H54 (cell line): ENCODE measurements at regions not wholly inside any gene's neighbourhood (a gene's known extent, or its start where the extent isn't known, plus 50 kb on each side); places are given as distances from the start of the nearest gene placed in this dataset.

Source experiments
- DNase-seq: peaks from one replicate; pipeline ENCODE4 v3.0.0; 2011; ENCODE audit warnings: low spot score, mixed read lengths; ENCODE audit not compliant: insufficient read length
- FAIRE-seq: peaks from 3 replicates; lab custom pipeline; 2011; peaks lifted over from hg19 to GRCh38; lab: Jason Lieb, UNC
- POLR2A ChIP-seq: IDR thresholded peaks from 2 replicates; pipeline ENCODE4 v1.6.1; 2011; ENCODE audit warnings: low read depth, mild to moderate bottlenecking, low read length

DNA sequence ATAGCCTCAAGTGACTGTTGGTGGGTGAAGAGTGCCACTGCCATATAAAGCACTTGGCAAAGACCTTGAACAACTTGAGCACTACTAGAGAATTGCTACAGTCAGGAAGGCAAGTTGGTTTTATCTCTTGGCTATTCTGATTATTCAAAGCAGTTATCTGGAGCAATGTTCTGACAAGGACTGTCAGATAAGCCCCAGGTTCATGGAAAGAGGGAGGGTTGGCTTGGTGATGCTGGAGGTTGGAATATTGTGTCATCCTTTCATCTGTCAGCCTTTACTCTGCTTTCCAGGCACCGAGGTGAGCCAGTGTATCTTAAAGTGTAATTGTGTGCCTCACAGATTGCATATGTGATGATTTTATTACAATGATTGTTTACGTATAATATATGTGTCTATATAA is 548.4 kb upstream of the ZNF608 start:
- no peak for FAIRE-seq
- no peak for TF ChIP-seq POLR2A

DNA sequence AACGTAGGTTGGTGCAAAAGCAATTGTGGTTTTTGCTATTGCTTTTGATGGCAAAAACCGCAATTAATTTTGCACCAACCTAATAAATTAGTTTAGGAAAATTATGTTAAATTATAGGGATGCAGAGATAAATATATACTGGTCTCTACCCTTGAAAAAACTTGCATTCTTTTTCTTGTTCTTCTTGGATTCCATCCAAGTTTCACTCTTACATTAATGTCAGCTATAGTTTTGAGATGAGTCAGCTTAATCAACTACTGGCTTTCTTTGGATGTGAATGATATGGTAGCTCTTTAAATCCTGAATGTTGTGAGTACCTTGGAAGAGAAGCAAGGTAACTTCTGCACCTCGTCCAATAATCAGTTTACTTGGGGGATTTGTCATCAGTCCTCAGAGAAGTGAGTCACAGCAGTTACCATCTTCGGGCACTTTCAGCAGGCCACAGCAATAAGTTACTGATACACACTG is 549.0 kb upstream of the ZNF608 start:
- TF ChIP-seq POLR2A = no peak
- FAIRE-seq = no peak
- DNase-seq = no peak

More for the DNA sequence above, 548.4 kb upstream of the ZNF608 start:
- DNase-seq = no peak

DNA sequence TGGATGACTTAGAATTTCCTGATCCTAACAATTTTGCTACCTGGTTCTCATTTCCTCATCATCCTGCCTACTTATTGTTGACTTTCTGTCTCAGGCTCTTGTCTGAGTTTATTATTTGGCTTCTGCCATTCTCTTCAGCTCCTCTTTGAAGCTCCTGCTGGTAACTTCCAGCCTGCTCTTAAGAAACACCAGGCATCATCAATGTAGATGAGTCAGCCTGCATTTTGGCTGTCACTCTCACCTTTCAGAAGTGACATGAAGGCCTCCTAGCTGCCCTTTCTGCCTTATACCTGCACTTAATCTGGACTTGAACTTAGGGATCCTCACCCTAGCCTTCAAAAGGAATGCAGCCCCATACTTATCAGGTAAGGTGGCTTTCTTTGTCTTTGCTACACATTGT is 551.8 kb upstream of the ZNF608 start:
- TF ChIP-seq POLR2A = no peak
- FAIRE-seq = no peak
- DNase-seq = no peak

DNA sequence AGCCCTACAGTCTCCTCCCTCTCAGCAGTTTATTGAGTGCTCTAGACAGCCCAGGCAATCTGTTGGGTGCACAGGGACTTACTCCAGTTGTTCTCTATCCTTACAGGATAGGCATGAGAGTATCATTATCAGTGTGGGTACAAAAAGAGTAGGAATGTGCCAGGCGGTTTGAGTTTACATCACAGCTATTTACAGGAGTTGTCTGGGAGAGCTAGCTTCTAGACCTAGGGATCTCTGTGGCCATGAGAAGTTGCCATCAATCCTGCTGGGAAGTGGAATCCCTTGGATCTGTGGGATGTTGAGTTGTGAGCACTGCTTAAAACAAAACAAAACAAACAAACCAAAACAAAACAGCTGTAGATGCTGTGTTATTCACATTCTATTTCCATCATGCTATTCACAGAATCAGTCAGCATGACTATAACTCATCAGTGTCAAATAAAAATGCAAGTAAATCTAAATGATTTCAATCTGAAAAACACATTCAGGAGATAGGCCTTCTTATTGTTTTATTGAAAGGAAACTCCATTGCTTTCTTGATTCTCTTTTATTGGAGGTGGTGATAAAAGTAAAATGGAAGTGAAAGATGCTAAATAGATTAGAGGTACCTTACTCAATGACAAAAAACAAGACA is 552.4 kb upstream of the ZNF608 start:
- FAIRE-seq = no peak
- no peak for DNase-seq

DNA sequence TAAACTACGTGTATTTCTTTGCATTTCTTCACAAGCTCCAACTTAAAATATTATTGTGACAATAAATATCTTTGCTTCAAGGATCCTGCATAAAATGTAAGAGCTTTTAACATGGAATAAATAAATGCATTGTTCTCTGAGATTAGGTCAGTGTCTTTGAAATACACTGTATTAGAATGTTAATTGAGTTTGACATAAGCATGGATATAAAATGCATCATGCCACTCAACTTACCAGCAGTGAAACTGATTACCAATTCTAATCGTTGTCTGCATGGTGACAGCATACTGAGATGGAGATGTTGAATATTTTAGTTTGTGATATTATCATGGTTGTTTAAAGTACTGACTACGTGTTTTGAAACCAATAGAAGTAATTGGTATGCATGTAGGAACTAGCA is 555.3 kb upstream of the ZNF608 start:
- no peak for TF ChIP-seq POLR2A
- FAIRE-seq (no peak), DNase-seq (no peak)

More for the DNA sequence above, 552.4 kb upstream of the ZNF608 start:
- TF ChIP-seq POLR2A = no peak

DNA sequence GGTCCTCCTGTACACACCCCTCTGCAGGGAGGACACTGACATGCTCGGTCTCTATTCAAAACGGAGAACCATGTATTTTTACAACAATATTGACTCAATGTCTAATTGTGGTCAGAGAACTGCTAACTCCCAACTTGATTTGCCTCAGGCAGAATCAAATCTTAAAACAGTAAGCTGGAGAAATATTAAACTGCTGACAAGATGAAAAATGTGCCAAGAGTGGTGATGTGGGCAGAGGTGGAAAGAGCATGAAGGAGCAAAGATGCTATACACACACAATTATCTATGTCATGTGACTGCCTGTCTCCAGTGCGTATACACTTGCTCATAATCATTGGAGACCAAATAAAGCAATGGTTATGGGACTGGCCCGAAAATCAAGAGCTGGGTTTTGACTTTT is 556.1 kb upstream of the ZNF608 start:
- no peak for TF ChIP-seq POLR2A
- FAIRE-seq (no peak), DNase-seq (no peak)

DNA sequence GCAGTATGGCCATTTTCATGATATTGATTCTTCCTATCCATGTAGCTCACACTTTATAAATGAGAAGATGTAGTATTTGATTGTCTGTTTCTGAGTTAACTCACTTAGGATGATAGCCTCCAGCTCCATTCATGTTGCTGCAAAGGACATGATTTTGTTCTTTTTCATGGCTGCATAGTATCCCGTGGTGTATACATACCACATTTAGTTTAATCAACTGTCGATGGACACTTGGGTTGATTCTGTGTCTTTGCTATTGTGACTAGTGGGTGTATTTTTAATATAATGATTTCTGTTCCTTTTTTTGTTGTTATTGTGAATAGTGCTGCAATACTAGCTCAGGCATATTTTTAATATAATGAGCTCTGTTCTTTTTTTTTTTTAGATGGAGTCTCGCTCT is 560.3 kb upstream of the ZNF608 start:
- DNase-seq (no peak), FAIRE-seq (no peak)
- no peak for TF ChIP-seq POLR2A

DNA sequence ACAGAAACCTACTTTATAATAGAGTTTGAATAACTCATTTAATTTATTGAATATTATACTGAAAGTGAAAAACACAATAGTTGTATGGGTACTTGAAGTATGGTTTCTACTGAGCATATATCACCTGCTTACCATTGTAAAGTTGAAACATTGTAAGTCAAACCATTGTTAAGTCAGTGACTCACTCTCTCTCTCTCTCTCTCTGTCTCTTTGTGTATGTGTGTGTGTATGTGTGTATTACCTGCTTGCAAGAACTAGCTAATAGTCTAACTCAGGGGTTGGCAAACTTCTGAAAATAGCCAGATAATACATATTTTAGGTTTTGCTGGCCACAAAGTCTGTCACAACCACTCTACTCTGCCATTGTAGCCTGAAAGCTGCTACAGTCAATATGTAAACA is 564.3 kb upstream of the ZNF608 start:
- no peak for DNase-seq
- FAIRE-seq = peak; percentile 80
- no peak for TF ChIP-seq POLR2A

DNA sequence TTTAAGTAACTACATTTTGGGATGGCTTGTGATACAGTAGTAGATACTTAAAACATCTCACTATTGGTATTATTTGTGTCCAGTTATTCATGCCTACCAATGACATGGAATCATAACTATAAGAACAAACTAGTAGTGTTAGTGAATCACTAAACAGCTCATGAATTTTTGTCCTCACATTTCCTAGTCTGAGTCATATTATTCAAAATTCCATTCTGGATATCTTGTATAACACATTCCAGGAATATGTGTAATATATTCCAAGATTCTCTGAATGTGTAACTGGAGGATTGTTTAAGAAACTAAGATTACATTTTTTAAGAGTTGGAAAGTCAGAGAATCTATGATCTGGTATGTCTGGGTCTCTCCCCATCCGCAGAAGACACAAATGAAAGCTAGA is 565.3 kb upstream of the ZNF608 start:
- FAIRE-seq = peak; percentile 93
- DNase-seq = peak; percentile 12
- no peak for TF ChIP-seq POLR2A

DNA sequence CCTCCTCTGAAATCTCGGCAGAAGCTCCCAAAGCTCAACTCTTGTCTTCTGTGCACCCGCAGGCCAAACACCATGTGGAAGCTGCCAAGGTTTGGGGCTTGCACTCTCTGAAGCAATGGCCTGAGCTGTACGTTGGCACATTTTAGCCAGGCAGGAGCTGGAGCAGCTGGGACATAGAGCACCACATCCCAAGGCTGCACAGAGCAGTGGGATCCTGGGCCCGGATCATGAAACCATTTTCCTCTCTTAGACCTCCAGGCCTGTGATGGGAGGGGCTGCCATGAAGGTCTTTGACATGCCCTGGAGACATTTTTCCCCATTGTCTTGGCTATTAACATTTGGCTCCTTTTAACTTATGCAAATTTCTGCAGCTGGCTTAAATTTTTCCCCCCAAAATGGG is 567.1 kb upstream of the ZNF608 start:
- no peak for TF ChIP-seq POLR2A

DNA sequence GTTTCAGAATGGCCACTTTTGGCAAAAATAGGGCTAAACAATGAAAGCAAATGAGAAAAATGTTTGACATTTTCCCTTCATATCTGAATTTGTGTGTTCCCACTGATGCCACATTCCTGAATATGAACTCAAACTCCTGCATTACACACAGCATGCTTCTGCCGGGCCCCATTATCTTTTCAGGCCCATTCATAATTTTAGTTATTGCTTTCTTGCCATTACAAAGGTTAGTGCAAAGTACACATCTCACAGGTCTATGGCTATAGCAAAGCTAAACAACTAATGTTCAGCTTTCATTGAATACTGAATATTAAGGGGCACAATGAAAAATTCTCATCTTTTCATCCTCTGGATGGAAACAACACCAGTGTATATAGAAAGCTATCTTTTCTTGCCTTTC is 568.9 kb upstream of the ZNF608 start:
- DNase-seq (no peak), FAIRE-seq (no peak)
- no peak for TF ChIP-seq POLR2A

More for the DNA sequence above, 567.1 kb upstream of the ZNF608 start:
- DNase-seq = no peak
- FAIRE-seq = no peak

DNA sequence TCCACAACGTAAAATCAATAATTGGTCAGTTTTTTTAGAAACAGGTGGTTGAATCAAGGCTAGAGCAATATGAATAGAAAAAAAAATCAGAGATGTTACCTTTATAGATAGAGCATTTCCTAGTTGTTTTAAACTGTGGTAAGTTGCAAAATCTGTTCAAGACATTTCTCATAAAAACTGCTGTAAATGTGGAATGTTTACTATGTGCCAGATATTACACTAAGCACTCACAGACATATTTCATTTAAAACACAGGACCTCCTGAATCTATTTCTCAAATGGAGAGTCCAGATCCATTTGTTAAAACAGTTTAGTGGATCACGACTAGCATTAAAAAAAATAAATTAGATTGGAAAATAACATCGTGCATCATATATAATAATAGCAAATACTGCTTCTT is 570.0 kb upstream of the ZNF608 start:
- TF ChIP-seq POLR2A = no peak
- FAIRE-seq (no peak), DNase-seq (no peak)

DNA sequence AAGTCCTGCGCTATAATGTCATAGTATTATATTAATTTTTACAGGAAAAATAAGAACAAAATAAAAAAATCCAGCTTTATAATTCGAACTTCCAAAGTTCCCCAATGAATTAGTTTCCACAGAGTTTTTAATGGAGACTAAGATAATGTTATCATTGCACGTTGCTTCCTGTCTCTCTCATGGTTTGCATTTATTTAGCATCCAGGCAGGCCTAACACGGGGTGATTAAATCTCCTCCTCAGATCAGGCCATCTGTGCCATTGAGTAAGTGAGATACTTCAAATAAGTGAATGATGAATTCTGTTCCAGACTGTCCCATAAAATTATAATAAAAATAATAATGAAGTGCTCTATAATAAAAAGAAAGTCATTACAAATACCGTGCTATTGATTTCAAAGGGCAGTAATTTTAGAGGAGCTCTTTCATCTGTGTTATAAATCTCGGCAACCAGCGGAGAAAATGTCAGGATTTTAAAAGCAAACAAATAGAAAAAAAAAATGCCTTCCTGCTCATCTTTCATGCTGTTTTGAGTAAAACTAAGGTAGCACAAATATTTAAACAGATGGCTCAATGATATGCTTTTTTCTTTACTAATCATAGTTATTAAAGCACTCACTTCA is 570.6 kb upstream of the ZNF608 start:
- TF ChIP-seq POLR2A = no peak
- FAIRE-seq = no peak

DNA sequence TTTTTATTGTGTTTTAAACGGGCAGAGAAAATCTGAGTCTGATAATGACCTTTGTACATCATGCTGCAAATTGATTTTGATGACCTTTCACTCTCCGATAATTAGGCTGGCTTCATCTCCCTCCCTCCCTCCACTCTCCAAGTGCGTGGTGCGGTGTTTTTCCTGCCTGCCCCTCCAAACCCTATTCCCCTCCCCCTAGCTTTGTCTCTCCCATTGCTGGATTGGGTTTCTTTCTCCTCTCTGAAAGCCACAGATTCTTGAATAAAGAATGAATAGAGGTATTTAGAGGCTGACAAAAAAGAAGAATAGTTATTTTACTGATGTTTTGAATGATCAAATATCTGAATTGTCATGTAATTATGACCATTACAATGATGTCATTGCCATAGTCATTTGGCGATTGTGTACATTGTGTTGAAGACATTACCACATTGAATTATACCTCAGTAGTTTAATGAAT is 571.1 kb upstream of the ZNF608 start:
- DNase-seq (no peak), FAIRE-seq (no peak)
- no peak for TF ChIP-seq POLR2A

More for the DNA sequence above, 570.6 kb upstream of the ZNF608 start:
- no peak for DNase-seq

DNA sequence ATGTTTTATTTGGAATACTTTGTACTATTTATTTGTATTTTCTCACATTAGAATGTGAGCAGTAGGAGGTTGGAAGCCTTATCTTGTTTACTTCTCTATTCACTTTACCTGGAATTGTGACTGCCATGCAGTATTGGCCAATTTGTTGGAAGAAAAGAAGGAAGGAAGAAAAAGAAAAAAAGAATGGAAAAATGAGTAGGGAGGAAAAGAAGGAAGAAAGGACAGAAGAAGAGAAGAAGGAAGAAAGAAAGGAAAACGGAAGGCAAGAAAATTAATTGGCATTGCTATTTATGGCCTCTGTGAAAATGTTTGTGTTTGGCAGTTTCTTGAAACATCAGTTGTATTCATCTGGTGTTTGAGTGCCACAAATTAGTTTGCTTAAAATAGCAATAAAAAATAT is 575.2 kb upstream of the ZNF608 start:
- no peak for TF ChIP-seq POLR2A
- FAIRE-seq (no peak), DNase-seq (no peak)
